ENCODE measurements at regions not wholly inside any gene's neighbourhood (a gene's known extent, or its start where the extent isn't known, plus 50 kb on each side); places are given as distances from the start of the nearest gene placed in this dataset.

DNA sequence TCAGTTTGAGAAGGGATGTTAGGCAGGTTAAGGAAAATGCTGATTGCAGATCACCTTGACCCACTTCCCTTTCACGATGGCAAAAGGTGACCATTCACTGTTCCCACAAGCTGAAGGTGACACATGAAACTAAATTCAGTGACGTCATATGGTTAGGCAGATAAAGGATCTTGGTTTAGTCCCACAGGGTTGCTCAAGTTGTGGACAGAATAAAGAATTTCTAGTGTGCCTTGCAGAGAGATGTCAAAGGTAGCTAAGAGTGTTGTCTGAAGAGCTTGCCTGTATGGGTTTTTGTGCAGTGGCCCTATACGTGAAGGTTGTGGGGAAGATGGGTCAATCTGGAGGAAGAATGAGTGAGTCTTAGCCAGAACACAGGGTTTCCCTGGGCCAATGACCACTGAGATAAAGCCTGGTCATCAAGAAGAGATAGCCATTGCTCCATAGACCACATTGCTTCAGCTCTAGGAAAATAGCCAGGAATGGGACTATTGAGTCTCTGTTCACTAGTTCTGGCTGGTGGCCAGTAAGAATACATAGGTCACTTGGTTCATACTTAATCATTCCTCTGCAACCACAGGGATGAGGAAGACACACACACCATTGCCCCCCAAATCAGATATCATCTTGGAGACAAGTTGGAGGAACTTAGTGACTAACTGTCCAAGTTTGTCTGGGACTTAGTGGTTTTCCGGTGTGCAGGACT lies 148.5 kb upstream of the ATXN1 start:
- TF ChIP-seq, protein P1, sequence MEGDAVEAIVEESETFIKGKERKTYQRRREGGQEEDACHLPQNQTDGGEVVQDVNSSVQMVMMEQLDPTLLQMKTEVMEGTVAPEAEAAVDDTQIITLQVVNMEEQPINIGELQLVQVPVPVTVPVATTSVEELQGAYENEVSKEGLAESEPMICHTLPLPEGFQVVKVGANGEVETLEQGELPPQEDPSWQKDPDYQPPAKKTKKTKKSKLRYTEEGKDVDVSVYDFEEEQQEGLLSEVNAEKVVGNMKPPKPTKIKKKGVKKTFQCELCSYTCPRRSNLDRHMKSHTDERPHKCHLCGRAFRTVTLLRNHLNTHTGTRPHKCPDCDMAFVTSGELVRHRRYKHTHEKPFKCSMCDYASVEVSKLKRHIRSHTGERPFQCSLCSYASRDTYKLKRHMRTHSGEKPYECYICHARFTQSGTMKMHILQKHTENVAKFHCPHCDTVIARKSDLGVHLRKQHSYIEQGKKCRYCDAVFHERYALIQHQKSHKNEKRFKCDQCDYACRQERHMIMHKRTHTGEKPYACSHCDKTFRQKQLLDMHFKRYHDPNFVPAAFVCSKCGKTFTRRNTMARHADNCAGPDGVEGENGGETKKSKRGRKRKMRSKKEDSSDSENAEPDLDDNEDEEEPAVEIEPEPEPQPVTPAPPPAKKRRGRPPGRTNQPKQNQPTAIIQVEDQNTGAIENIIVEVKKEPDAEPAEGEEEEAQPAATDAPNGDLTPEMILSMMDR (IDR thresholded peaks at IDR 0.05) = no peak
- TF ChIP-seq POLR2A (IDR thresholded peaks at IDR 0.05) = no peak

Measured in testis (tissue), 2 donors.